Activated T-cell treated with anti-CD3 and anti-CD28 coated beads, Interleukin-2, amount 50 U/mL, for 24 hours (primary cell): ENCODE measurements at regions not wholly inside any gene's neighbourhood (a gene's known extent, or its start where the extent isn't known, plus 50 kb on each side); places are given as distances from the start of the nearest gene placed in this dataset.

Source experiments
- DNase-seq: peaks from one replicate; pipeline ENCODE4 v3.0.0-alpha.2; 2020
- H3K27ac Mint-ChIP-seq: 2 replicates; pipeline ENCODE4 v1.8.0; 2020; ENCODE audit warnings: mild to moderate bottlenecking, mixed read lengths
- H3K27me3 Mint-ChIP-seq: 2 replicates; pipeline ENCODE4 v1.8.0; 2020; ENCODE audit warnings: mixed read lengths
- H3K36me3 Mint-ChIP-seq: 2 replicates; pipeline ENCODE4 v1.8.0; 2020; ENCODE audit warnings: low read depth, mixed read lengths
- H3K4me1 Mint-ChIP-seq: 2 replicates; pipeline ENCODE4 v1.8.0; 2020; ENCODE audit warnings: low read depth, mixed read lengths
- H3K4me3 Mint-ChIP-seq: 2 replicates; pipeline ENCODE4 v1.8.0; 2020; ENCODE audit warnings: mild to moderate bottlenecking, moderate library complexity, mixed read lengths
- H3K9me3 Mint-ChIP-seq: 2 replicates; pipeline ENCODE4 v1.8.0; 2020; ENCODE audit warnings: mixed read lengths

DNA sequence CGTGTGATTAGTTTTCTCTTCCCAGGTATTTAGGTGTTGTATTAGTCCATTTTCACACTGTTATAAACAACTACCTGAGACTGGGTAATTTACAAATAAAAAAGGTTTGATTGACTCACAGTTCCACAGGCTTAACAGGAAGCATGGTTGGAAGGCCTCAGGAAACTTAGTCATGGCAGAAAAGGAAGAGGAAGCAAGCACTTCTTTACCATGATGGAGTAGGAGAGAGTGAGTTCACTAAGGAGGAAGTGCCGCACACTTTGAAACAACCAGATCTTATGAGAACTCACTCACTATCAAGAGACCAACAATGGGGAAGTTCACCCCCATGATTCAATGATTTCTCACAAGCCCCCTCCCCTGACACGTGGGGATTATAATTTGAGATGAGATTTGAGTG is 1343.7 kb upstream of the GOT2 start:
- Mint-ChIP-seq H3K36me3 (no peaks in the 10 kb centered on the region), H3K27ac (no peak overlapping the region)

DNA sequence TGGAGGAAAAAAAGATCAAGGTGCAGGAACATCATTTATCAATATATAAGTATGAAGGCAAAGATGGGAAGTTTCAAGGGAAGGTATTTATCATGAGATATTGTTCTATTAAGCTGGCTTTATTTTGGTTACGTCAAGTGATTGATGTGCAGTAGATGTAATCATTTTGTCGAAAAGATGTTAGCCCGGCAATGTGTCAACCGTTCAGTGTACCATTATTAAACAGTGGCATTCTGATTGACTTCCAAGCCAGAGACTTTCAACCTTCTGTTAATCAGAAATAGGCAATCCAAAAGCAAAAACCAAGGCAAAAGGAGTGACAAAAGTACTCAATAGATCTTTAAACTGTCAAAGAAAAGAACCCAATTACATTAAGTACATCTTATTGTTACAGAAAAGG is 1340.3 kb upstream of the GOT2 start:
- H3K36me3 Mint-ChIP-seq: no peaks in the 10 kb centered on the region
- H3K4me3 Mint-ChIP-seq: no peak overlapping the region
- peaks cover 19% of the 10 kb centered on the region for H3K9me3 Mint-ChIP-seq
- H3K4me1 Mint-ChIP-seq: no peaks in the 10 kb centered on the region
- DNase-seq: no peak
- H3K27ac Mint-ChIP-seq: no peak overlapping the region
- H3K27me3 Mint-ChIP-seq: no peaks in the 10 kb centered on the region

More for the DNA sequence above, 1343.7 kb upstream of the GOT2 start:
- no peak overlapping the region for H3K4me3 Mint-ChIP-seq
- DNase-seq: no peak
- no peaks in the 10 kb centered on the region for H3K27me3 Mint-ChIP-seq
- no peaks in the 10 kb centered on the region for H3K4me1 Mint-ChIP-seq
- peaks cover 19% of the 10 kb centered on the region for H3K9me3 Mint-ChIP-seq

DNA sequence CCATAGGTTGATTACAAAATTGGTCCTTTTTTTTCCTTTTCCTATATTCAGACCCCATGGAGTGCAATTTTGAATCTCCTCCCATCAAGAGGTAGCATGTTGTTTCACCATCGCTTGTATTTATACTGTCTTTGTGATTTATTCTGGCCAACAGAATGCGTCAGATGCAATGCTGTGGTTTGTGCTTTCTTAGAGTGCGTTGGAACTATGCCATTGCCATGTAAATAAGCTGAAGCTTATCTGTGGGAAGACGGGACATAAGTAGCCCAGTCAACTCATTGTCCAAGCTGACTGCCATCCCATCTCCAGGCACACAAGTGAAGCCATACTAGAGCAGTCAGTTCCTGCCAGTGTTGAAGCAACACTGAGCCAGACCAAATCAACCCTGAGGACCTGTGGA is 1339.3 kb upstream of the GOT2 start:
- Mint-ChIP-seq H3K27ac (no peak overlapping the region), H3K27me3 (no peaks in the 10 kb centered on the region), H3K4me3 (no peak overlapping the region), H3K4me1 (no peaks in the 10 kb centered on the region), H3K36me3 (no peaks in the 10 kb centered on the region), H3K9me3 (peaks cover 16% of the 10 kb centered on the region)
- DNase-seq: no peak

GRCh38 chr16:60064026-60064425 is 1329.9 kb upstream of the GOT2 start:
- H3K4me3 Mint-ChIP-seq: no peak overlapping the region
- DNase-seq: no peak
- peaks cover 27% of the 10 kb centered on the region for H3K9me3 Mint-ChIP-seq
- no peaks in the 10 kb centered on the region for H3K36me3 Mint-ChIP-seq
- H3K27ac Mint-ChIP-seq: no peak overlapping the region
- H3K27me3 Mint-ChIP-seq: no peaks in the 10 kb centered on the region
- H3K4me1 Mint-ChIP-seq: no peaks in the 10 kb centered on the region

GRCh38 chr16:60061396-60061795 is 1327.3 kb upstream of the GOT2 start:
- Mint-ChIP-seq H3K27ac (no peak overlapping the region), H3K4me3 (no peak overlapping the region), H3K27me3 (no peaks in the 10 kb centered on the region), H3K4me1 (no peaks in the 10 kb centered on the region), H3K9me3 (peaks cover 34% of the 10 kb centered on the region), H3K36me3 (no peaks in the 10 kb centered on the region)
- no peak for DNase-seq

DNA sequence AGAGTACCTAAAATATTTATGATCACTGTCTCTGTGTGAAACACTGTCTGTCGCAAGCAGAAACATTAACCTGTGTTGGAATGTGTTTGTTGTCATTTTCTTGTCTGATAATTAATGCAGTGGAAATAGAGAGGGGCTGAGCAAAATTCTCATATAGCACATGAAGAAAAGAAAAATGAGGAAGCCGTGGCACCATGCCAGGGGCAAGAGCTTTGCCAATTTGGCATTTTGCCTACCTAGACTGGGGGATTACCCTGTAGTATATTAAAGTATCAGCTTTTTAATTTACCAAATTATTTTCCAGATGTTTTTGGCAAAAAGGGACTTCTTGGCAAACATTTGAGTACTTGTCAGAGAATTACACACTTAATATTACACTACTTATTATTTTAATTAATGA is 1326.6 kb upstream of the GOT2 start:
- Mint-ChIP-seq H3K27ac (no peak overlapping the region), H3K4me3 (no peak overlapping the region), H3K9me3 (peaks cover 28% of the 10 kb centered on the region), H3K36me3 (no peaks in the 10 kb centered on the region), H3K4me1 (no peaks in the 10 kb centered on the region), H3K27me3 (no peaks in the 10 kb centered on the region)
- no peak for DNase-seq

GRCh38 chr16:60059141-60059540 is 1325.0 kb upstream of the GOT2 start:
- peaks cover 24% of the 10 kb centered on the region for H3K9me3 Mint-ChIP-seq
- no peaks in the 10 kb centered on the region for H3K36me3 Mint-ChIP-seq
- no peak overlapping the region for H3K27ac Mint-ChIP-seq

DNA sequence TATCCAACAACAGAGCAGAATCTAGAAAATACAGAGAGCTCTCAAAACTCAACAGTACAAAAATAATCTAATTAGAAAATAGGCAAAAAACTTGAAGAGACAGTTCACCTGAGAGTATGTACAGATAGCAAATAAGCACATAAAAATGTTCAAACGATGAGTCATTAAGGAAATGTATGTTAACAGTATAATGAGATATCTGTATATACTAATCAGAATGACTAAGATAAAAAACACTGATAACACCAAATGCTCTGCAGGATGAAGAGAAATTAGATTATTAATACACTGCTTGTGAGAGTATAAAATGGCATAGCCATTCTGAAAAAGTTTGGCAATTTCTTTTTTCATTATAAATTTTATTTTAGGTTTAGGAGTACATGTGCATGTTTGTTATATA is 1307.6 kb upstream of the GOT2 start:
- DNase-seq: no peak
- H3K4me1 Mint-ChIP-seq: no peaks in the 10 kb centered on the region
- no peak overlapping the region for H3K27ac Mint-ChIP-seq
- no peaks in the 10 kb centered on the region for H3K27me3 Mint-ChIP-seq
- no peak overlapping the region for H3K4me3 Mint-ChIP-seq
- H3K9me3 Mint-ChIP-seq: peaks cover 14% of the 10 kb centered on the region
- H3K36me3 Mint-ChIP-seq: no peaks in the 10 kb centered on the region

More at GRCh38 chr16:60059141-60059540, 1325.0 kb upstream of the GOT2 start:
- Mint-ChIP-seq H3K4me3 (no peak overlapping the region), H3K27me3 (no peaks in the 10 kb centered on the region), H3K4me1 (no peaks in the 10 kb centered on the region)
- no peak for DNase-seq

GRCh38 chr16:60031740-60032139 is 1297.6 kb upstream of the GOT2 start:
- Mint-ChIP-seq H3K36me3 (no peaks in the 10 kb centered on the region), H3K9me3 (peaks cover 24% of the 10 kb centered on the region), H3K27me3 (no peaks in the 10 kb centered on the region), H3K4me3 (no peak overlapping the region), H3K27ac (no peak overlapping the region), H3K4me1 (no peaks in the 10 kb centered on the region)
- DNase-seq: no peak

DNA sequence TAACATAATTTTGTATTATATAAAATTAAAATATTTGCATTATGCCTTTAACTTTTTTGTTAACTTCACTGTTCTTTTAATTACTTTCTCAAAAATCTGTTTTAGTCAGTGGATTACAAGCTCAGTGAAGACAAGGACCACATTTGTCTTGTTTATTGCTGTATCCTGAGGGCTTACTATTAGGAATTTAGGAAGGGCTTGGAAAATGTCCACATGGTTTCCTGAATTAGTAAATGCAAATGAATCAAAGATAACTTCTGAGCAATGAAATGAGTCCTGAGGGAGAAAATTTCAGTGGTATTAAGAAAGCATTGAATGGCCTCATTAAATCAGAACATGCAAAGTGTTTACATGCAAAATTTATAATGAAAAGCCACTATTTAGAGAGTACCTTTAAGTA is 1293.2 kb upstream of the GOT2 start:
- no peak for DNase-seq
- Mint-ChIP-seq H3K4me3 (no peak overlapping the region), H3K27ac (no peak overlapping the region), H3K4me1 (no peaks in the 10 kb centered on the region), H3K27me3 (no peaks in the 10 kb centered on the region), H3K36me3 (no peaks in the 10 kb centered on the region), H3K9me3 (peaks cover 5% of the 10 kb centered on the region)

DNA sequence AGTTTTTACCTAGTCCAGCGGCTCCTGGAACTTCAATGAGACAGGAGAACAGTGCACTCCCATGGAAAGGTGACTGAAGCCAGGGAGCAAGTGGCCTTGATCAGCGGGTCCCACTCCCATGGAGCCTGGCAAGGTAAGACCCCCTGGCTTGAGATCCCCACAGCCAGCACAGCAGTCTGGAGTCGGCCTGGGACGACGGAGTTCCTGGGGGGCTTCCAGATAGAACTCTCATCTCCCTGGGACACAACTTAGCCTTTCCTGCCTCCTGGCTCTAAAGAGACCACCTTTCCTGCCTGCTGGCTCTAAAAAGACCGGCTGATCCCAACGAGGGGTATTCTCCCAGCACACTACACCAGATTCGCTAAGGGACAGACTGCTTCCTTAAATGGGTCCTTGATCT is 1279.0 kb upstream of the GOT2 start:
- no peak overlapping the region for H3K27ac Mint-ChIP-seq
- H3K36me3 Mint-ChIP-seq: no peaks in the 10 kb centered on the region
- peaks cover 31% of the 10 kb centered on the region for H3K9me3 Mint-ChIP-seq
- DNase-seq: no peak
- H3K27me3 Mint-ChIP-seq: no peaks in the 10 kb centered on the region
- no peak overlapping the region for H3K4me3 Mint-ChIP-seq
- no peaks in the 10 kb centered on the region for H3K4me1 Mint-ChIP-seq

GRCh38 chr16:60001523-60001922 is 1267.4 kb upstream of the GOT2 start:
- Mint-ChIP-seq H3K27ac (no peak overlapping the region), H3K27me3 (no peaks in the 10 kb centered on the region), H3K36me3 (no peaks in the 10 kb centered on the region), H3K4me1 (no peaks in the 10 kb centered on the region), H3K4me3 (no peak overlapping the region), H3K9me3 (peaks cover 21% of the 10 kb centered on the region)
- DNase-seq: no peak

GRCh38 chr16:59997706-59998105 is 1263.6 kb upstream of the GOT2 start:
- Mint-ChIP-seq H3K9me3 (peaks cover 30% of the 10 kb centered on the region), H3K4me3 (no peak overlapping the region), H3K27me3 (no peaks in the 10 kb centered on the region), H3K36me3 (no peaks in the 10 kb centered on the region), H3K4me1 (no peaks in the 10 kb centered on the region), H3K27ac (no peak overlapping the region)
- DNase-seq: no peak

GRCh38 chr16:59993101-59993500 is 1259.0 kb upstream of the GOT2 start:
- no peak overlapping the region for H3K4me3 Mint-ChIP-seq
- no peak for DNase-seq
- H3K27ac Mint-ChIP-seq: no peak overlapping the region
- no peaks in the 10 kb centered on the region for H3K4me1 Mint-ChIP-seq
- H3K9me3 Mint-ChIP-seq: peaks cover 35% of the 10 kb centered on the region
- no peaks in the 10 kb centered on the region for H3K27me3 Mint-ChIP-seq
- no peaks in the 10 kb centered on the region for H3K36me3 Mint-ChIP-seq

DNA sequence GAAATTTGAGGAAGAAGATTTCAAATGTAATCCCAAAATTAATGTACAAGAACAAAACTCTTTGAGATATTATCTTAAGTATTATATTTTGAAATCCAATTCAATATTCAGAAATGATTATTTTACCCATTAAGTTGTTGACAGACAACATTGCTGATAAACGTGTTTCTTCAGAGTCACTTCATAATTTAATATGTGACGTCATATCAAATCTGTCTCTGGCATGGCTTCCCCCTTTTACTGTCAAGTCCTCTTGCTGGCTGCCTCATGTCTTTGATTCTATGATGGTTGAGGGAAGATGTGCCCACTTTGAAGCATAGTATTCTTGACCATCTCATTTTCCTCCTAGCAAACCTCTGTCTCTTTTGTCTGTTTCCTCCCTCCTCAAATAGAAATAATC is 1257.1 kb upstream of the GOT2 start:
- Mint-ChIP-seq H3K4me1 (no peaks in the 10 kb centered on the region), H3K4me3 (no peak overlapping the region), H3K27ac (no peak overlapping the region), H3K36me3 (no peaks in the 10 kb centered on the region), H3K27me3 (no peaks in the 10 kb centered on the region), H3K9me3 (peaks cover 37% of the 10 kb centered on the region)
- no peak for DNase-seq

- Mint-ChIP-seq H3K36me3 (no peaks in the 10 kb centered on the region), H3K27me3 (no peaks in the 10 kb centered on the region), H3K4me3 (no peak overlapping the region), H3K9me3 (peaks cover 42% of the 10 kb centered on the region), H3K4me1 (no peaks in the 10 kb centered on the region), H3K27ac (no peak overlapping the region)
- DNase-seq: no peak
These were observed 1254.5 kb upstream of the GOT2 start for GRCh38 chr16:59988591-59988990.
